H1 (cell line): ENCODE measurements at regions not wholly inside any gene's neighbourhood (a gene's known extent, or its start where the extent isn't known, plus 50 kb on each side); places are given as distances from the start of the nearest gene placed in this dataset.

ENCODE experiments used
- CTCF ChIA-PET: fragments of 300-600 bp; sonication (Branson Sonifier 250); formaldehyde crosslinking; loops from one replicate; lab custom pipeline; 2021; ENCODE audit not compliant: partially characterized antibody; lab: Charles Lee
- POLR2A ChIA-PET: fragments of 300-600 bp; sonication (Branson Sonifier 250); formaldehyde crosslinking; loops from one replicate; lab custom pipeline; 2021; ENCODE audit warnings: inconsistent platforms; ENCODE audit not compliant: partially characterized antibody; lab: Charles Lee
- DNase-seq, 2 experiments: peaks; one replicate each; pipeline versions ENCODE4 v3.0.0 to v3.0.0-alpha.2; 2010 to 2022; ENCODE audit warnings: low spot score in 2 of 2, low read depth in 1 of 2, mixed read lengths in 1 of 2
- FAIRE-seq: peaks from 2 replicates; lab custom pipeline; 2011; peaks lifted over from hg19 to GRCh38; lab: Jason Lieb, UNC
- H2AFZ ChIP-seq: 2 replicates; pipeline ENCODE4 v1.8.1; 2012; ENCODE audit warnings: low read length, inconsistent platforms
- H2AK5ac ChIP-seq: 2 replicates; pipeline ENCODE4 v1.6.1; 2013; ENCODE audit warnings: low read depth, low read length
- H2BK120ac ChIP-seq: replicated peaks from 2 replicates; pipeline ENCODE3; 2013; ENCODE audit warnings: low read depth, low read length, inconsistent platforms
- H2BK12ac ChIP-seq: 2 replicates; pipeline ENCODE4 v1.6.1; 2013; ENCODE audit warnings: low read depth, low read length
- H2BK15ac ChIP-seq: 2 replicates; pipeline ENCODE4 v1.6.1; 2013; ENCODE audit warnings: low read length
- H2BK20ac ChIP-seq: 2 replicates; pipeline ENCODE4 v1.6.1; 2013; ENCODE audit warnings: low read length
- H2BK5ac ChIP-seq: 2 replicates; pipeline ENCODE4 v1.6.1; 2013; ENCODE audit warnings: low read depth, low read length
- H3K14ac ChIP-seq: 2 replicates; pipeline ENCODE4 v1.6.1; 2013; ENCODE audit warnings: inconsistent platforms; ENCODE audit not compliant: insufficient read length
- H3K18ac ChIP-seq: 2 replicates; pipeline ENCODE4 v1.6.1; 2013; ENCODE audit warnings: low read length; ENCODE audit errors: extremely low read depth
- H3K23ac ChIP-seq: 2 replicates; pipeline ENCODE4 v1.6.1; 2013; ENCODE audit warnings: inconsistent platforms; ENCODE audit not compliant: insufficient read length
- H3K23me2 ChIP-seq: 2 replicates; pipeline ENCODE4 v1.6.1; 2013; ENCODE audit warnings: low read depth, low read length
- H3K27ac ChIP-seq: 2 replicates; pipeline ENCODE4 v1.6.1; 2011; ENCODE audit warnings: low read depth, low read length, inconsistent platforms
- H3K27me3 ChIP-seq, 4 experiments: replicated peaks in 1 of 4; 1 replicate in 1 of 4; 2 replicates in 3 of 4; pipeline versions ENCODE4 v1.6.1 to v1.8.1; 2011 to 2013; ENCODE audit warnings: low read length in 3 of 4, mild to moderate bottlenecking in 3 of 4, inconsistent platforms in 2 of 4, mixed read lengths in 2 of 4, moderate library complexity in 1 of 4; ENCODE audit not compliant: control insufficient read depth in 3 of 4, insufficient read depth in 3 of 4; ENCODE audit errors: extremely low read depth in 1 of 4
- H3K36me3 ChIP-seq, 4 experiments: 2 replicates each; pipeline versions ENCODE4 v1.6.1 to v1.8.1; 2011 to 2013; ENCODE audit warnings: mild to moderate bottlenecking in 4 of 4, low read length in 3 of 4, moderate library complexity in 2 of 4, control low read depth in 1 of 4, inconsistent platforms in 1 of 4; ENCODE audit not compliant: insufficient read depth in 4 of 4, control insufficient read depth in 2 of 4
- H3K4ac ChIP-seq: replicated peaks from 2 replicates; pipeline ENCODE3; 2013; ENCODE audit warnings: low read length, low read depth, mixed read lengths, inconsistent platforms; ENCODE audit not compliant: insufficient read length
- H3K4me1 ChIP-seq, 4 experiments: replicated peaks in 1 of 4; 1 replicate in 1 of 4; 2 replicates in 3 of 4; pipeline versions ENCODE4 v1.6.1 to v1.8.1; 2011 to 2013; ENCODE audit warnings: low read length in 3 of 4, inconsistent platforms in 2 of 4, mixed read lengths in 1 of 4; ENCODE audit not compliant: insufficient read depth in 4 of 4, control insufficient read depth in 3 of 4
- H3K4me2 ChIP-seq, 2 experiments: 2 replicates each; pipeline versions ENCODE4 v1.6.1 to v1.8.1; 2011 to 2013; ENCODE audit warnings: low read depth in 2 of 2, low read length in 2 of 2, control low read depth in 1 of 2, inconsistent platforms in 1 of 2, mild to moderate bottlenecking in 1 of 2; ENCODE audit not compliant: insufficient read depth in 1 of 2
- H3K4me3 ChIP-seq, 4 experiments: fragments of 200-600, 300-600 bp in 1 of 4; sonication (generic), shearing (Covaris generic), sonication (Bioruptor Twin) in 1 of 4; 2 replicates each; pipeline versions ENCODE4 v1.5.1 to v1.8.1; 2011 to 2016; ENCODE audit warnings: low read length in 4 of 4, low read depth in 3 of 4, control low read depth in 2 of 4, inconsistent platforms in 2 of 4, mild to moderate bottlenecking in 2 of 4, mixed read lengths in 1 of 4, moderate library complexity in 1 of 4; ENCODE audit not compliant: insufficient read depth in 2 of 4; ENCODE audit errors: extremely low read depth in 1 of 4
- H3K56ac ChIP-seq: replicated peaks from 2 replicates; pipeline ENCODE3; 2013; ENCODE audit warnings: low read depth, mild to moderate bottlenecking, mixed read lengths, low read length, inconsistent platforms; ENCODE audit not compliant: insufficient read length
- H3K79me1 ChIP-seq: 2 replicates; pipeline ENCODE4 v1.6.1; 2013; ENCODE audit warnings: low read depth, low read length, control low read depth
- H3K79me2 ChIP-seq, 2 experiments: 2 replicates each; pipeline versions ENCODE4 v1.6.1 to v1.8.1; 2012 to 2013; ENCODE audit warnings: low read length in 2 of 2, mild to moderate bottlenecking in 2 of 2, inconsistent platforms in 1 of 2; ENCODE audit not compliant: insufficient read depth in 2 of 2, control insufficient read depth in 1 of 2
- H3K9ac ChIP-seq, 4 experiments: replicated peaks in 1 of 4; 1 replicate in 1 of 4; 2 replicates in 3 of 4; pipeline versions ENCODE4 v1.6.1 to v1.8.1; 2011 to 2013; ENCODE audit warnings: low read depth in 3 of 4, low read length in 3 of 4, control low read depth in 2 of 4, mild to moderate bottlenecking in 2 of 4, moderate library complexity in 2 of 4, inconsistent platforms in 1 of 4; ENCODE audit errors: extremely low read depth in 1 of 4
- H3K9me3 ChIP-seq, 2 experiments: 2 replicates each; pipeline versions ENCODE4 v1.6.1 to v1.8.1; 2012 to 2013; ENCODE audit warnings: mild to moderate bottlenecking in 2 of 2, moderate library complexity in 2 of 2, control low read depth in 1 of 2, inconsistent platforms in 1 of 2, low read depth in 1 of 2, low read length in 1 of 2, mixed read lengths in 1 of 2; ENCODE audit not compliant: insufficient read depth in 2 of 2
- H4K20me1 ChIP-seq, 2 experiments: replicated peaks in 1 of 2; 2 replicates each; pipeline versions ENCODE3 to v1.8.1; 2011 to 2013; ENCODE audit warnings: inconsistent platforms in 2 of 2, low read length in 2 of 2, mild to moderate bottlenecking in 1 of 2; ENCODE audit not compliant: insufficient read depth in 2 of 2, control insufficient read depth in 1 of 2
- H4K5ac ChIP-seq: 2 replicates; pipeline ENCODE4 v1.6.1; 2013; ENCODE audit warnings: low read length, low read depth, mixed read lengths, inconsistent platforms; ENCODE audit not compliant: insufficient read length
- H4K8ac ChIP-seq: 2 replicates; pipeline ENCODE4 v1.8.0; 2013; ENCODE audit warnings: mild to moderate bottlenecking, moderate library complexity, low read length, inconsistent platforms; ENCODE audit not compliant: insufficient read depth; ENCODE audit errors: extremely low read depth
- H4K91ac ChIP-seq: replicated peaks from 2 replicates; pipeline ENCODE3; 2013; ENCODE audit warnings: low read length, mixed read lengths, inconsistent platforms; ENCODE audit not compliant: insufficient read length
- ASH2L ChIP-seq: fragments of 200-600, 300-600 bp; sonication (generic); IDR thresholded peaks from one replicate; pipeline ENCODE4 v1.7.1; 2017; ENCODE audit warnings: low read length
- BCL11A ChIP-seq, 2 experiments: IDR thresholded peaks; one replicate each; pipeline ENCODE4 v1.6.1; 2011; ENCODE audit warnings: low read depth in 2 of 2, low read length in 2 of 2, mild to moderate bottlenecking in 2 of 2
- BRCA1 ChIP-seq: IDR thresholded peaks from 2 replicates; pipeline ENCODE4 v1.6.1; 2012; ENCODE audit warnings: low read depth, low read length, improper control_type of control experiment
- CHD2 ChIP-seq: IDR thresholded peaks from 2 replicates; pipeline ENCODE4 v1.6.1; 2012; ENCODE audit warnings: low read length, improper control_type of control experiment
- HDAC6 ChIP-seq: IDR thresholded peaks from one replicate; pipeline ENCODE4 v1.7.1; 2012; ENCODE audit warnings: low read depth, mild to moderate bottlenecking, inconsistent platforms, low read length, moderate library complexity
- NRF1 ChIP-seq: IDR thresholded peaks from 2 replicates; pipeline ENCODE4 v1.6.1; 2011; ENCODE audit warnings: mild to moderate bottlenecking, low read depth, low read length, improper control_type of control experiment
- PHF8 ChIP-seq: fragments of 200-600 bp; sonication (generic); conservative IDR thresholded peaks from 2 replicates; pipeline ENCODE4 v1.7.1; 2012; ENCODE audit warnings: low read depth, mild to moderate bottlenecking, inconsistent platforms, low read length, moderate library complexity
- RXRA ChIP-seq: IDR thresholded peaks from 2 replicates; pipeline ENCODE4 v1.6.1; 2011; ENCODE audit warnings: low read depth, mild to moderate bottlenecking, low read length, moderate library complexity; ENCODE audit not compliant: insufficient read depth
- SP1 ChIP-seq: IDR thresholded peaks from 2 replicates; pipeline ENCODE4 v1.6.1; 2011; ENCODE audit warnings: low read depth, low read length
- SRF ChIP-seq: IDR thresholded peaks from 2 replicates; pipeline ENCODE4 v1.6.1; 2011; ENCODE audit warnings: mild to moderate bottlenecking, low read depth, low read length, moderate library complexity
- TAF7 ChIP-seq: optimal IDR thresholded peaks from 2 replicates; pipeline ENCODE3; 2011; ENCODE audit warnings: low read depth, mild to moderate bottlenecking, inconsistent platforms, low read length, moderate library complexity, borderline replicate concordance
- TBP ChIP-seq: IDR thresholded peaks from 2 replicates; pipeline ENCODE4 v1.6.1; 2011; ENCODE audit warnings: low read depth, low read length, improper control_type of control experiment
- WGBS, 2 experiments: shearing (Covaris generic) in 1 of 2; methylation state at CpG; one replicate each; pipeline versions ENCODE4 v1.1.6 to v1.1.7; 2013 to 2015; ENCODE audit warnings: low lambda C conversion rate in 2 of 2, mixed read lengths in 2 of 2, inconsistent platforms in 1 of 2, low coverage in 1 of 2, missing lambda C conversion rate in 1 of 2; ENCODE audit not compliant: insufficient replicate concordance in 2 of 2, insufficient coverage in 1 of 2, insufficient read length in 1 of 2; ENCODE audit errors: extremely low coverage in 1 of 2, missing lambda C conversion rate in 1 of 2; 5-methylcytosine and 5-hydroxymethylcytosine counted together
- TF ChIP-seq, protein P1 (sequence below): IDR thresholded peaks from 2 replicates; pipeline ENCODE4 v1.6.1; 2012; ENCODE audit warnings: inconsistent platforms

DNA sequence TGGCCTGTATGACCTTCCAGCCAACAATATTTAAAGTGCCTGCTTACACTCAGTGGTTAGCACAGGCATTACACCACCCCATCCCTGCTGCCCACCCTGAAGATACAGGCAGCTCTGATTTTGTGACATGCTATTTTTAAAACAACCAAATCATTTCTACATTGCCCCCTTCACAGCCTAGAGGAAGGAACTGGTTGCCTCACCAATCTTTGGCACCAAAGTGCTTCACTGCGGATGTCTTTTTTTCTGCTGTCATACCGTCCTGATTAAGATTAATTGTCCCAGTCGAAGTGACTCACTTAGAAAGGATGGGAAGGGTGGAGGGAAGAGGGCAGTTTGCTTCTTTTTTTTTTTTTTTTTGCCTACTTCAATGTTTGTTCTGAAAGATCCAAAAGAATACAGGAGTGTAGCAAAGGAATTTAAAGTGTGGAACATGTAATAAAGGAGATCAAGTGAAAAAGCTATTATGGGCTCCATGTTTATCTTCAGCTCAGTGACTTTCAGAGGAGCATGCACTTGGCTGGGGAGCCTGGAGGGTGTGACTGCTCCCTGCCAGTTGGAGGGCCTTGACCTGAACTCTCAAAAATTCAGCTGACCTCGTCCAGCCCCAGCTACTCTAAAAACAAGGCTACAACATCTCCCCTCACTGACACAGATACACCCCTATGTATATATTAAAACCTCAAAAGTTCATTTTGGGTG is 501.1 kb upstream of the TNP1 start:
- no peak for TF ChIP-seq CHD2
- no peak for TF ChIP-seq BCL11A (IDR thresholded peaks at IDR 0.05; ENCODE audit: low read depth in 2 of 2, low read length in 2 of 2)
- no peak for TF ChIP-seq NRF1
- TF ChIP-seq PHF8: no peak
- no peak for TF ChIP-seq BRCA1
- no peak for TF ChIP-seq TBP
- no peak for TF ChIP-seq HDAC6
- TF ChIP-seq ASH2L: no peak
- TF ChIP-seq SRF: no peak
- no peak for TF ChIP-seq RXRA
- TF ChIP-seq SP1: no peak
- no peak for TF ChIP-seq TAF7
- TF ChIP-seq, protein P1, sequence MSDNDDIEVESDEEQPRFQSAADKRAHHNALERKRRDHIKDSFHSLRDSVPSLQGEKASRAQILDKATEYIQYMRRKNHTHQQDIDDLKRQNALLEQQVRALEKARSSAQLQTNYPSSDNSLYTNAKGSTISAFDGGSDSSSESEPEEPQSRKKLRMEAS: no peak
- TF ChIP-seq, all 59 proteins: peak for 0
- Histone ChIP-seq H3K14ac (no peak overlapping the region), H4K20me1 (no peaks in the 10 kb centered on the region), H3K79me1 (no peaks in the 10 kb centered on the region), H3K36me3 (no peaks in the 10 kb centered on the region), H3K27me3 (peaks cover 2 to 16% (median 9%) of the 10 kb centered on the region in 4 experiments; a peak in 5 of 7 replicates), H2BK12ac (no peak overlapping the region), H2BK5ac (no peak overlapping the region), H3K23me2 (peaks cover 2% of the 10 kb centered on the region; the same call in 1 of the 2 replicates), H3K79me2 (no peaks in the 10 kb centered on the region), H3K4me2 (no peak overlapping the region), H3K4ac (no peak overlapping the region), H3K56ac (no peak overlapping the region), H3K4me3 (no peak overlapping the region), H3K18ac (no peak overlapping the region), H3K27ac (no peak overlapping the region), H2BK15ac (no peak overlapping the region), H3K9me3 (no peaks in the 10 kb centered on the region), H2BK120ac (no peak overlapping the region), H2AK5ac (no peak overlapping the region), H2BK20ac (no peak overlapping the region), H2AFZ (no peak overlapping the region), H3K23ac (no peak overlapping the region), H4K8ac (no peak overlapping the region), H3K4me1 (peaks cover 0 to 4% (median 0%) of the 10 kb centered on the region in 4 experiments; a peak in 2 of 7 replicates), H4K5ac (no peak overlapping the region), H4K91ac (no peak overlapping the region), H3K9ac (no peak overlapping the region)
- FAIRE-seq: no peak
- no peak for DNase-seq
- ChIA-PET CTCF (no interaction called here), POLR2A (no interaction called here)
- WGBS, 2 experiments: 92% methylated on average over 4 of the region's 4 CpGs; no CpG with 5 or more reads in 1 of the 2 experiments
